Activated CD4-positive, alpha-beta T cell treated with anti-CD3 and anti-CD28 coated beads, Interleukin-2, amount 50 U/mL, for 24 hours (primary cell): ENCODE measurements at regions not wholly inside any gene's neighbourhood (a gene's known extent, or its start where the extent isn't known, plus 50 kb on each side); places are given as distances from the start of the nearest gene placed in this dataset.

Experiments
- DNase-seq, 2 donors: peaks; one replicate each; pipeline ENCODE4 v3.0.0-alpha.2; 2020; ENCODE audit warnings: low read depth in 1 of 2, low spot score in 1 of 2

DNA sequence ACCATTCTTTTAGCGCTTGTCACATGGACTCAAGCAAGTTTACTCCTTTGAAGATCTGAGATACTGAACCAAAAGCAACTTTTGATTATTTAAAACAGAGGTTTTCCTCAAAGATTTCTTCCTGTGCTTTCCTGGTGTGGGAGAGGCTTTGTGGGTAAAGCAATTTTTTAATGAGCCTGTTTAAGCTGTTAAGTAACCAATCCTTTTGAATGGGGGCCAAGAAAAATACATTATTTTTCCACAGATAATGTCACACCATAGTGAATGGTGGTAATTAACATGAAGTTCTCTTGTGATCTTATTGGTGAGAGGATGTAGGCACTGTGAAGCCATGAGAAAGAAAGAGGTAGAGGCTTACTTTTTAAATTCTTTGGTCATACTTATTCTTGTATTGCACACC lies 55.8 kb upstream of the OBI1 start:
- DNase-seq = no peak

GRCh38 chr13:78712831-78713230 lies 53.9 kb upstream of the OBI1 start:
- no peak for DNase-seq

- no peak for DNase-seq
These were observed 50.1 kb upstream of the OBI1 start for GRCh38 chr13:78709028-78709427.
